ENCODE measurements at regions not wholly inside any gene's neighbourhood (a gene's known extent, or its start where the extent isn't known, plus 50 kb on each side); places are given as distances from the start of the nearest gene placed in this dataset.

DNA sequence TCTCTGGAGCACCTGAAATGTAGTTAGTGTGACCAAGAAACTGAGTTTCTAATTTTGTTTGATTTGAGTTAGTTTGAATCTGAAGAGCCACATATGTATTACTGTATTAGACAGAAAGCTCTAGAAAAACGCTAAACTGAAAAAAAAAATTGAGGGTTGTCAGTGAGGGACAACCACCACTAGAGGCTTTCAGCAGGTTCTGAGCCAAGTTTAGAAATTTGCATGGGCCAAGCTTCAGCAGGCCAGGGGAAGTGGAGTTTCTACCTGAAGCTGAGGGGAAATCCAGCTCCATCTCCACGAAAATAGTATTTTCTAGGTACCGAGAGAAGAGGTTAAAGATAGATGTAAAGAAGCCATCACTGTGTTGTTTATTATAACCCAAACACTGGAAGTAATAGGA lies 77.9 kb upstream of the PLXNA4 start:
- TF ChIP-seq, protein P1, sequence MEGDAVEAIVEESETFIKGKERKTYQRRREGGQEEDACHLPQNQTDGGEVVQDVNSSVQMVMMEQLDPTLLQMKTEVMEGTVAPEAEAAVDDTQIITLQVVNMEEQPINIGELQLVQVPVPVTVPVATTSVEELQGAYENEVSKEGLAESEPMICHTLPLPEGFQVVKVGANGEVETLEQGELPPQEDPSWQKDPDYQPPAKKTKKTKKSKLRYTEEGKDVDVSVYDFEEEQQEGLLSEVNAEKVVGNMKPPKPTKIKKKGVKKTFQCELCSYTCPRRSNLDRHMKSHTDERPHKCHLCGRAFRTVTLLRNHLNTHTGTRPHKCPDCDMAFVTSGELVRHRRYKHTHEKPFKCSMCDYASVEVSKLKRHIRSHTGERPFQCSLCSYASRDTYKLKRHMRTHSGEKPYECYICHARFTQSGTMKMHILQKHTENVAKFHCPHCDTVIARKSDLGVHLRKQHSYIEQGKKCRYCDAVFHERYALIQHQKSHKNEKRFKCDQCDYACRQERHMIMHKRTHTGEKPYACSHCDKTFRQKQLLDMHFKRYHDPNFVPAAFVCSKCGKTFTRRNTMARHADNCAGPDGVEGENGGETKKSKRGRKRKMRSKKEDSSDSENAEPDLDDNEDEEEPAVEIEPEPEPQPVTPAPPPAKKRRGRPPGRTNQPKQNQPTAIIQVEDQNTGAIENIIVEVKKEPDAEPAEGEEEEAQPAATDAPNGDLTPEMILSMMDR (IDR thresholded peaks at IDR 0.05), result no peak
- TF ChIP-seq POLR2A (IDR thresholded peaks at IDR 0.05), result no peak

Measured in esophagus squamous epithelium (tissue), 4 donors.